HEK293T (cell line): ENCODE measurements at regions not wholly inside any gene's neighbourhood (a gene's known extent, or its start where the extent isn't known, plus 50 kb on each side); places are given as distances from the start of the nearest gene placed in this dataset.

Experiments used
- BHLHE40 ChIP-seq: fragments of 450-650 bp; IDR thresholded peaks from 2 replicates; pipeline ENCODE4 v1.6.1; 2016; ENCODE audit warnings: mild to moderate bottlenecking, moderate library complexity, borderline replicate concordance
- CTBP1 ChIP-seq: fragments of 450-650 bp; IDR thresholded peaks from 2 replicates; pipeline ENCODE4 v1.6.1; 2016; ENCODE audit warnings: borderline replicate concordance
- ELF4 ChIP-seq: fragments of 450-650 bp; IDR thresholded peaks from 2 replicates; pipeline ENCODE4 v1.6.1; 2017; ENCODE audit warnings: antibody characterized with exemption
- FOXA1 ChIP-seq: fragments of 450-650 bp; IDR thresholded peaks from 2 replicates; pipeline ENCODE4 v1.6.1; 2016; ENCODE audit warnings: mild to moderate bottlenecking
- FOXK2 ChIP-seq: fragments of 450-650 bp; IDR thresholded peaks from 2 replicates; pipeline ENCODE4 v1.6.1; 2016; ENCODE audit warnings: mild to moderate bottlenecking
- HDGF ChIP-seq: fragments of 450-650 bp; IDR thresholded peaks from 2 replicates; pipeline ENCODE4 v1.6.1; 2017; ENCODE audit warnings: antibody characterized with exemption, borderline replicate concordance
- L3MBTL2 ChIP-seq: fragments of 450-650 bp; conservative IDR thresholded peaks from 2 replicates; pipeline ENCODE4 v1.6.1; 2016; ENCODE audit warnings: mild to moderate bottlenecking
- LEF1 ChIP-seq: fragments of 450-650 bp; IDR thresholded peaks from 2 replicates; pipeline ENCODE4 v1.6.1; 2017; ENCODE audit warnings: mild to moderate bottlenecking, borderline replicate concordance
- NFRKB ChIP-seq: fragments of 450-650 bp; IDR thresholded peaks from 2 replicates; pipeline ENCODE4 v1.6.1; 2016; ENCODE audit warnings: mild to moderate bottlenecking, moderate library complexity
- SP1 ChIP-seq: fragments of 450-650 bp; IDR thresholded peaks from 2 replicates; pipeline ENCODE4 v1.6.1; 2017
- SUZ12 ChIP-seq: fragments of 450-650 bp; IDR thresholded peaks from 2 replicates; pipeline ENCODE4 v1.6.1; 2016; ENCODE audit warnings: mild to moderate bottlenecking
- ZNF384 ChIP-seq: fragments of 450-650 bp; IDR thresholded peaks from 2 replicates; pipeline ENCODE4 v1.6.1; 2016

DNA sequence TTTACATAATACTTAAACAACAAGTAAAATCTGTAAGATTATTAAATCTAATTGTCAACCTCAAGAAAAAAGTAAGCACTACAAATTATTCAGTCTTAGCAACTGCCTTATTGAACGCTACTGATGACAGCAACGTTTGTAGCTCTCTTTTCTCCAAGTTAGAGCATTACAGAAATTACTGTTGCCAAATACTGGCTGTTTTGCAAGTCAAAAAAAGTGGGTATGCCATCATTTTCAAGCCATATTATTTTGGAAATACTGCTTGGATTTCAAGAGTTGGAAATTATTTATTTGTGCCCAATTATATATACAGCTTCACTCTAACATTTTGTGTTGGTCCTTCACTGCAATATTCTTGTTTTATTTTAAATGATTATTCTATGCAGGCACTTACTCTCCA lies 221.7 kb downstream of the CXXC4 start:
- TF ChIP-seq CTBP1, result no peak
- TF ChIP-seq FOXA1, result no peak
- TF ChIP-seq SUZ12, result no peak
- no peak for TF ChIP-seq BHLHE40
- no peak for TF ChIP-seq SP1
- TF ChIP-seq NFRKB, result no peak
- TF ChIP-seq FOXK2, result no peak
- TF ChIP-seq ELF4, result no peak
- no peak for TF ChIP-seq L3MBTL2
- no peak for TF ChIP-seq HDGF
- no peak for TF ChIP-seq LEF1
- no peak for TF ChIP-seq ZNF384
